ENCODE measurements at regions not wholly inside any gene's neighbourhood (a gene's known extent, or its start where the extent isn't known, plus 50 kb on each side); places are given as distances from the start of the nearest gene placed in this dataset.
"Not testable (repeated sequence)": the region's sequence is repeated elsewhere in the genome, so short reads cannot be mapped to it uniquely, and the experiment has no call there.

DNA sequence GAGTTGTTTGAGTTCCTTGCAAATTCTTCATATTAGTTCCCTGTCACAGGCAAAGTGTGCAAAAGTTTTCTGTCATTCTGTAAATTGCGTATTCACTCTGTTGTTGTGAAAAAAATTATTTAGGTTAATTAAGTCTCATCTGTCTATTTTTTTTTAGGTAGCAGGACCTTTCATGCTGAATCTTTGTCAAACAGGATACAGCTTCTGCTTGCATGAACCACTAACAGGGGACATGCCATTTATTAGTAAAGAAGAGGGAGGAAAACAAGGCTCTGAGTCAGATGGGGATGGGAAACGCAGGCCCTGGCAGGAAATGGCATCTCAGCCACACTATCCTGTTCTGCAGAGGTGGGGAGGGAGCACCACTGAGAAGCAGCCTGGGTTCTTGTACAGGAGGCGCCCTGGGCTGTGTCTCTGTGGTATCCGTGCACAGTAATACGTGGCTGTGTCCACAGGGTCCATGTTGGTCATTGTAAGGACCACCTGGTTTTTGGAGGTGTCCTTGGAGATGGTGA lies 1243.8 kb downstream of the TMEM121 start:
- not testable (repeated sequence) for DNase-seq

DNA sequence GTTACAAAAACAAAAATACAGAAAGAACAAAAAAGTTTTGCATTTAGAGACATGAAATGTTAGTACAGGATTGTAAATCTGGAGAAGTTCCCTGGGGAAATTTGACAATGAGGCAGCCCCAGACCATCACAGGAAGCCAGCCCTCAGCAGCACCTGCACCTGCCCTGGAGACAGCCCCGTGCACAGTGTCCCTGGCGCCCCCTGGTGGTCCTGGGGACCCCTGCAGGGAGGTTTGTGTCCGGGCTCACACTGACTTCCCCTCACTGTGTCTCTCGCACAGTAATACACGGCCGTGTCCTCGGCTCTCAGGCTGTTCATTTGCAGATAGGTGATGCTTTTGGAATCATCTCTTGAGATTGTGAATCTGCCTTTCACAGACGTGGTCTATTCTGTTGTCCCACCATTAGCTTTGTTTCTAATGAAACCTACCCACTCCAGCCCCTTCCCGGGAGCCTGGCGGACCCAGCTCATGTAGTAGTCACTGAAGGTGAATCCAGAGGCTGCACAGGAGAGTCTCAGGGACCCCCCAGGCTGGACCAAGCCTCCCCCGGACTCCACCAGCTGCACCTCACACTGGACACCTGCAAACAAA lies 1248.6 kb downstream of the TMEM121 start:
- peak; percentile 85 for DNase-seq

DNA sequence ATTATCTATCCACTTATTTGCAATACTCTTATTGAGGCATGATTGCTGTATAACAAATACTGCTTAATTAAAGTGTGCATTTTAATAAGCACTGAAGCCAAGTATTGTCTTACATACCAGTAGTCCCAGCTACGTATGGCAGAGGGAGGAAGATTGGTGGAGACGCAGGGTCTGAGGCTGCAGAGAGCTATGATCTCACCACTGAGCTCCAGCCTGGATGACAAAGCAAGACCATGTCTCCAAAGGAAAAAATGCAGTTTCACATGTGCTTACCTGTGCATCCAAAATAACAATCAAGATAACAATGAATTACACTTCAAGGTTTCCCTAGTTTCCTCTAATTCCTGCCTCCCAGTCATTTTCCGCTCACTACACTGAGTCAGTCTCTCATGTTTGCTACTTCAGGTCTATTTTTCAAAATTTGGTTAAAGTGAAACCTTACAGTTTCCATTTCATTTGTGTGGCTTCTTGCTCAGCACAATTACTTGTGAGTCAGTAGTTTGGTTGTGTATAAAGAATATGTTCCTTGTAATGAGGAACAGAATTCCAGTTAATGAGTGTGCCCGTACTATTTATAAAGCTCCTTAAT lies 1250.1 kb downstream of the TMEM121 start:
- DNase-seq = no peak

DNA sequence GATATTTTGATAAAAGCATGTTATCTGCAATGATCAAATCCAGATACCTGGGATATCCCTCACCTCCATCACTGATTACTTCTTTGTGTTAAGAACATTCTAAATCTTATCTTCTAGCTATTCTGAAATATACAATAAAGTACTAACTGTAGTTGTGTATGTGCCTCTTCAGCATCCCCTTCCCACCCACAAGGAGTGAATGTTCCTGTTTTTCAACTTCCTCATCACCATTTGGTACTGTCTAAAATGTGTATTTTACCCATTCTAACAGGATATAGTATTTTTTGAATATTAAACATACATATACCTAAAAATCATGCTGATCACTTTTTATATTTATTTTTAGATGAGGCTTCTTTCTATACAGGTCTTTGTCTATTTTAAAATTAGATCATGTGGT lies 1252.6 kb downstream of the TMEM121 start:
- DNase-seq = no peak

DNA sequence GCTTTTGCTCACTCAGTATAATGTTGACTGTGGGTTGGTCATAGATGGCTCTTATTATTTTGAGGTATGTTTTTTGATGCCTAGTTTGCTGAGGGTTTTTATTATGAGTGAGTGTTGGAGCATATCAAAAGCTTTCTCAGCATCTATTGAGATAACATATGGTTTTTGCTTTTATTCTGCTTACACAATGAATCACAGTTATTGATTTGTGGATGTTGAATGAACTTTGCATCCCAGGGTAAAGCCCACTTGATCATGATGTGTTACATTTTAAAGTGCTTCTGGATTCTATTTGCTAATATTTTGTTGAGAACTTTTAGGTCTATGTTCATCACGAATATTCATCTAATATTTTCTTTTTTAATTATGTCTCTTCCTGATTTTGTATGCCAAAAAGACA lies 1260.3 kb downstream of the TMEM121 start:
- no peak for DNase-seq

DNA sequence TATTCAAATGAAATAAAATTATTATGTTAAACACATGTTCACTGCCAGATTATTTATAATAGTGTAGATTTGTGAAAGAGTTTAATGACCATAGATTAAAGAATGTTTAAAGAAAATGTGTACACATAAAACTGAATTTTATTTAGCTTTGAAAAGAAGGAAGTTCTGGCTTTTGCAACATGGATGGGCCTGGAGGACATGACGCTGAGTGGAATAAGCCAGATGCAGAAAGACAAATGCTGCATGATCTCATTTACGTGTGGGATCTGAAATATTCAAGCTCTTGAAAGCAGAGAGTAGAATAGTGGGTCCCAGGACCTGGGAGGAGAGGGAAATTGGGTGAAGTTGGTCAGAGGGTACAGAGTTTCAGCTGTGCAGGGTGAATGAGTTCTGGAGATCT lies 1261.2 kb downstream of the TMEM121 start:
- no peak for DNase-seq

DNA sequence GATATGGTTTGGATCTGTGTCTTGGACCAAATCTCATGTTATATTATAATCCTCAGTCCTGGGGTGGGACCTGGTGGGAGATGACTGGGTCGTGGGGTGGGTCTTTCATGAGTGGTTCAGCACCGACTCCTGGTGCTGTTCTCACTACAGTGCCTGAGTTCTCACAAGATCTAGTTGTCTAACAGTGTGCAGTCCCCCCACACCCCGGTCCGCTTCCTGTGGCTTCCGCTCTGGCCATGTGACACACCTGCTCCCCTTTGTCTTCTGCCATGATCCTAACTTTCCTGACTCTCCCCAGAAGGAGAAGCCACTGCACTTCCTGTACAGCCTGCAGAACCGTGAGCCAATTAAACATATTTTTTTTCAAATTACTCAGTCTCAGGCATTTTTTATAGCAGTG lies 1262.2 kb downstream of the TMEM121 start:
- no peak for DNase-seq

DNA sequence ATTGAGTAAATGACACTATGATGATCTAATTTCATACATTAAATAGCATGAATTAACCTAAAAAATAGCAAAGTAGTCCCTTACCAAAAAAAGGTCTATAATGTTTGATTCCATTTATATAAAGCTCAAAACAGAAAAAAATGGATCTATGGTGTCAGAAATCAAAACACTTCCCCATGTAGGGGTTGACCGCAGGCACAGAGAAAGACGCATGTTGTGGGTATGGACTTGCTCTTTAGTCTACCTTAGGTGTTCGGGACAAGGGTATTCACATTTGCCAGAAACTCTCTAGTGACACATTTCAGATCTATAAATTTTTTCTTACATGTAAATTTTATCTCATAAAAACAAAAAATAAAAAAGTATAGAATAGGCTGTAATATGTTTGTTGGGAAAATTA lies 1262.9 kb downstream of the TMEM121 start:
- no peak for DNase-seq

DNA sequence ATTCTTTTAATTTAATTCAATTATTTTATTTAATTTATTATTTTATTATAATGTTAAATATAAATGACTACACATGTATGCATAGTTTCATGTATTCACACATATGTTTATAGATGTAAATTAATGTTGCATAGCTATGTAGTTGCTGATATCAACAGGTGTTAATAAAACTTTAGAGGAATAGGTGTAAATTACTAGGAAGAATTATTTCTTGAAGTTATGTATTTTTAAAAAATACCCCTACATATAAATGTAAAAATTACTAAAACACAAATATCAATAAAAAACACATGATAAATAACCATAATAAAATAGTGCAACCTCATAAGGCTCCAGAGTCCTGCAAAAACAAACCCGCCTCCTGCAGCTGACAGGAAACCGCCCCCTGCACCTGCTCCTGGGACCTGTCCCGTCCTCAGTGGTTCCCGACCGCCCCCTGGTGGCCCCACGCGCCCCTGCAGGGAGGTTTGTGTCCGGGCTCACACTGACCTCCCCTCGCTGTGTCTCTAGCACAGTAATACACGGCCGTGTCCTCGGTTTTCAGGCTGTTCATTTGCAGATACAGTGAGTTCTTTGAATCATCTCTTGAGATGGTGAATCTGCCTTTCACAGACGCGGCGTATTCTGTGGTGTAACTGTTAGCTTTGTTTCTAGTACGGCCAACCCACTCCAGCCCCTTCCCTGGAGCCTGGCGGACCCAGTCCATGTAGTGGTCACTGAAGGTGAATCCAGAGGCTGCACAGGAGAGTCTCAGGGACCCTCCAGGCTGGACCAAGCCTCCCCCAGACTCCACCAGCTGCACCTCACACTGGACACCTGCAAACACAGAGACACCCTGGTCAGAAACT lies 1264.0 kb downstream of the TMEM121 start:
- peak; percentile 70 for DNase-seq

DNA sequence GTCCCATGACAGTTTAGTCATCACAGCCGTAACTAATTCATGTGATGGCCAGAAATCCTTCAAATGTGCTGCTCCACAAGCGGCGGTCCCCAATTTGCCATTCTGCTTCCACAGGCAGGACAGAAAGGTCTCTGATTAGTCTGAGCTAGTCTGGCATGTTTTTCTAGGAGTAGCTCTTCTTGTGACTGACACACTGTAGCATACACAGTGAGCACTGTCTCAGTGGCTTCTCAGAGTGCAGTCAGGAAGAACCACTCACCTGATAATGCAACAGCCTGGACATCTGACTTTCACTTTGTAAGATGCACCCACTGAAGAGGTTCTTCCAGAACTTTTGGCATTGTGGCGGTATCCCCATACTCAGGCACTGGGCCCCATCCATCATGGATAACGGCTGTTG lies 1266.2 kb downstream of the TMEM121 start:
- DNase-seq = no peak

DNA sequence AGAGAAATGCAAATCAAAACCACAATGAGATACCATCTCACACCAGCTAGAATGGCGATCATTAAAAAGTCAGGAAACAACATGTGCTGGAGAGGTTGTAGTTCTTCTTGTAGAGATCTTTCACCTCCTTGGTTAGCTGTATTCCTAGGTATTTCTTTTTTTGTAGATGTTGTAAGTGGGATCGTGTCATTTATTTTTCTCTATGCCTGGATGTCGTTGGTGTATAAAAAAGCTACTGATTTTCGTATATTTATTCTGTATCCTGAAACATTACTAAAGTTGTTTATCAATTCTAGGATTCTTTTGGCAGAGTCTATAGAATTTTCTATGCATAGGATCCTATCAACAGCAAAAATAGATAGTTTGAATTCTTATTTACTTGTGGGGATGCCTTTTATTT lies 1271.8 kb downstream of the TMEM121 start:
- DNase-seq = not testable (repeated sequence)

DNA sequence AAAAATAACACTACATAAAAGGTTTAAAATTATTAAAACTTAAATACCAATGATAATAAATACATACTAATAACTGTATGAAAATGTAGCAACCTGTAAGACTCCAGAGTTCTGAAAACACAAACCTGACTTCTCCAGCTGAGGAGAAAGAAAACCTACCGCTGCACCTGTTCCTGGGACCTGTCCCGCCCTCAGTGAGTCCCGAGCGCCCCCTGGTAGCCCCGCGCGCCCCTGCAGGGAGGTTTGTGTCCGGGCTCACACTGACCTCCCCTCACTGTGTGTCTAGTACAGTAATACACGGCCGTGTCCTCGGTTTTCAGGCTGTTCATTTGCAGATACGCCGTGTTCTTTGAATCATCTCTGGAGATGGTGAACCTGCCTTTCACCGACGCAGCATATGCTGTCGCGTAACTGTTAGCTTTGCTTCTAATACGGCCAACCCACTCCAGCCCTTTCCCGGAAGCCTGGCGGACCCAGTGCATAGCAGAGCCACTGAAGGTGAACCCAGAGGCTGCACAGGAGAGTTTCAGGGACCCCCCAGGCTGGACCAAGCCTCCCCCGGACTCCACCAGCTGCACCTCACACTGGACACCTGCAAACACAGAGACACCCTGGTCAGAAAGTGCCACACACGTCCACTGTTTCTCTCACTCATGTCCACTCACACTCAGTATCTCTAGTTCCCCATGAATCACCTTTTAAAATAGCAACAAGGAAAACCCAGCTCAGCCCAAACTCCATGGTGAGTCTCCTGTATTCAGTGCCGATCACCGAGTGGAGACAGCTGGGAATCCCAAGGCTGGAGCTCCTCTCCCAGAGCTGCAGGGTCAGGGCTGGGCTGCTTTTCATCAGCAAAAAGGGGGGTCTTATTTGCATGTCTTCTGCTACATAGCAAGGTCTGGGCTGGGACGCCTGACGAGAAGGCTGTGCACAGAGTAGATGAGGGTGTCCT lies 1276.3 kb downstream of the TMEM121 start:
- DNase-seq = no peak

DNA sequence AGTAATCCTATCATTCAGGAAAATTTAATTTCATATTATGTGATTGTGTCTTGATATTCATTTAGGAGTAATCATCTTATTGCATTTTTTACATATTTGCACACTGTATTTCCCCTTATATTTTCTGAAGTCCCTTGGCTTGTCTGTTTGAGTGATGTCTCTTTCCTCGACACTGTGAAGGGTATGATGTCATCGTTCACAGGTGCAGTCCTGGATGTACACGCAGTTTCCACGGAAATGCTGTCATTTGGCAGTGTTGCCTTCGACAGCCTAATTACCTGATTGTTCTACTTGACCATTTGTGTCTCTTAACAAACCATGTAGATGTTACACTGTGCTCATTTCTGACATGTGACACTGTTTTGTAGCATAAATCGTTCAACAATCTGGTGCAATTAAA lies 1277.0 kb downstream of the TMEM121 start:
- no peak for DNase-seq

DNA sequence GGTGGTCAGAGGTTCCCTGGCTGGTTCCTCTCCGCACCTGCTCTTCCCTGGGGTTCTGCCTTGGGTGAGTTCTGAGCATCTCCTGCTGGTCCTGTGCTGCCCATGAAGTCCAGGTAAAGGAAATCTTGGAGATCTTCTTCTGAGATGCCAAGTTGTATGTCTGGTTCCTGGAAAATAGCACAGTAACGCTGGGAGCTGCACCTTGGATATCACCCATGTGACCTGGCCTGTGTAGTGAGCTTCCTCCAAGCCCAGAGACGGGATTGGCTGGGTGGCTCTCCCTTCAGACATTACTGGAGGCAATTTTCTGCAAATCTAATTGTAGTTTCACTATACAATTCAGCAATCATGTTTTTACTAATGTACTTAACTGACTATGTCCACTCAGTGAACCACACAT lies 1281.1 kb downstream of the TMEM121 start:
- DNase-seq = no peak

DNA sequence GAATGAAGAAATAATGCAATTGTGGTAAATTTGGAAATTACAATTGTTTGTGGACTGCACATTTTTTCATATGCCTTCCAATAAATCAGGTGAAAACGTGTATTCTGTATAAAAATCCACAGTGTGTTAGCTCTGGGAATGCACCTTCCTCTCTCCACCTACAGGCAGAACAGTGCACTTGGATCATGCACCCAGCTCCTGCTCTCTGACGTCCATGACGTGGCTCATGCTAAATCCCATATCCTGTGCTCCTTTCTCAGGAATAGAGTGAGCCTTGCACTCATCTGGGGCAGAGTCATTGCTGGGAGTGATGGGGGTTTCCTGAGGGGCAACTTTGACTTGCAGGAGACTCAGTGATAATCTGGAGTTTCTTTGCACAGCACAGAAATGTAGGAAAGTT lies 1282.1 kb downstream of the TMEM121 start:
- no peak for DNase-seq

DNA sequence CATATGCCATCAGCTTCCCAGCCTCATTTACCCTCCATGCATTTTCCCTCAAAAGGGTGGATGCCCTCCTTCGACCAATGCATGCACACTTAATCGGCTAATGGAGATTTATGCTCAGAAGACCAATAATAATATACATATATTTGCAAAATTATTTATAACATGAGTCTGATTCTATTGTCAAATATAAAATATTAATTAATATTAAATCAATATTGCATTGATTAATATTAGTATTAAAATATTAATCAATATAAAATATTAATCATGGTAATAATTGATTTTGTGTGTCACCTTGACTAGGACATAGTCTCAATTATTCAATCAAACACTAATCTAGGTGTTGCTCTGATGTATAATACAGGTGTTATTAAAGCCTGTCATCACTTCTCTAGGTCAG lies 1282.5 kb downstream of the TMEM121 start:
- no peak for DNase-seq

DNA sequence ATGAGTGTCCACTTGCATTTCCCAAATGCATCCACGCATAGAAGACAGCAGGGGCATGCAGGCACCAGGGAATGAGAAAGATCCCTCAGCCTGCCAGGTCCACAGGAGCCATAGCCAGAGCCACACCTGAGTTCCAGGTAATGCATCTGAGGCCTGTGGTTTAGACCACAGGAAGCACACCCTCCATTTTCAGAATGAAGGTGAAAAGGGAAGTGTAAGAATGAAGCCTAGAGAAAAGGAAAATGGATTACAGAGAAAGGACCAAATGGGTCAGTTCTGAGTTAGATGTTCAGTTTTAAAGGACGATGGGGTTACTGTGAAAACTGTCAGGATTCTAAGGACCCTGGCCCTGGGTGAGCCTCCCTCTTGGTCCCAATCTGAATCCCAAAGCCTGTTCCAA lies 1283.2 kb downstream of the TMEM121 start:
- DNase-seq = no peak

DNA sequence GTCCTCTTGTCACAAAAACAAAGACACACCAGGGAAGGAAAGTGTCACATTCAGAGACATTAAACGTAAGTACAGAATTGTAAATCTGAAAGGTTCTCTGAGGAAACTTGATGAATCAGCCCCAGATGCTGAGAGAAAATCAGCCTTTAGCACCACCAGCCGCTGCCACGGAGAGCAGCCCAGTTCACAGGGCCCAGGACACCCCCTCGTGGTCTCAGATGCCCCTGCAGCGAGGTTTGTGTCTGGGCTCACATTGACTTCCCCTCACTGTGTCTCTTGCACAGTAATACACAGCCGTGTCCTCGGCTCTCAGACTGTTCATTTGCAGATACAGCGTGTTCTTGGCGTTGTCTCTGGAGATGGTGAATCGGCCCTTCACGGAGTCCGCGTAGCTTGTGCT lies 1283.8 kb downstream of the TMEM121 start:
- DNase-seq = not testable (repeated sequence)

DNA sequence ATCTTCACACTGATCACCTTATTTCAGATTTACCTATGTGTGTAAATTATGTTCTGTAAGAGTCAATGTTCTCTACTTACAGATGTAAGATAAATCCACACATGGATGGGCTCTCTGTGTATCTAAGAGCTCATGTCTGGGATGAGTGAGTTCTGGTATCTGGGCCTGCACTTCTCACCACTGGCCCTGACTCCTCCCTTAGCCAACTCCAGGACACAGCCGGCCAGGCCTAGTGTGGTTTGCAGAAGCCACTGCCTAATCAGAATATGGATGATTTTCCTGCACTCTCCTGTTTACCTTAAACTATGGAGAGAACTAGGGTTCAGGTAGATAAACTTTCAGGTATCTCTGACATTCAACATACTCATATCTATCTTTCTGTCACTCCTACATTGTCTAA lies 1284.8 kb downstream of the TMEM121 start:
- DNase-seq = no peak

DNA sequence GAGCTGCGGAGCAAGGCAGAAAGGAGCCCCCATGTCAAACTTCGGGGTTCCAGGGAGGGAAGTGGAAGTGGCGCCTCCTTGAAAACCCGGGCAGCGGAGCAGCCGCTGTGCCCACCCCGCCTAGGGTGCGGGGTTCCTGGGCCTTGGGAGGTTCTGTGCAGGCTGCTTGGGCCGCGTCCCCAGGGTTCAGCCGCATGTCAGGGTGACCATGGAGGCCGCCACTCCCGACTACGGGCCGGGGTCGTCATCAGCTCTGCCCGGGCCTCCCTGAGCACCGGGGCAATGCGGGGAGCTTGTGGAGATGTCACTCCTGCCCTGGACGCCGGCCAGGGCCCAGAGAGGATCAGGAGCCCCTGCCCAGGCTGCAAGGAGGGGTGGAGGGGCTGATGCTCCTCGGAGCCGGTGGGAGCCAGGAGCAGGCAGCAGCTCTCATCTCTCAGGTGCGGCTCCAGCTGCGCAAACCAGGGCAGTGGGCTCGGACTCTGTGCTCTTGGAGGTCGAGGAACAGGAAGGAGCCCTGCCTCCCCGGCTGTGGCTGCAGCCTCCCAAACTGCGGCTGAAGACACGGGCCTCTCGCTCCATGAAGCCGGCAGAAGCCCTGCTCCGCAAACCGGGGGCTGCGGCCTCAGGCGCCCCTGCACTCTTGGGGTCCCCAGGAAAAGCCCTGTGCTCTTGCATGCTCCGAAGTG lies 1286.5 kb downstream of the TMEM121 start:
- DNase-seq = no peak

DNA sequence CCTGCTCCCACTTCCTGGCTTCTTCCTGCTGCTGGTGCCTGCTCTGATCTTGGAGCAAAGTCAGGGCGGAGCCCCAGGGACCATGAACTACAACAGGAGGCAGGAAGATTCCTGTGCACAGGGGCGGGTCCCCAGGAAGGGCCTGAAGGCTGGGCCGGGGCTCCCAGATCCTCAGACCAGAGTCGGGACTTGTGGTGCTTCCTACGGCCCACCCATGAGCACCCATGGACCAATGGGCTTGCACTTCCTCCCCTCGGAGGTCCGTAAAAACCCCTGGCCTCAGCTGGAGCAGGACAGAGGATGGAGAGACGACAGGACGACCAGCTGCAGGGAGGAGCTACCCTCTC lies 1287.1 kb downstream of the TMEM121 start:
- no peak for DNase-seq

DNA sequence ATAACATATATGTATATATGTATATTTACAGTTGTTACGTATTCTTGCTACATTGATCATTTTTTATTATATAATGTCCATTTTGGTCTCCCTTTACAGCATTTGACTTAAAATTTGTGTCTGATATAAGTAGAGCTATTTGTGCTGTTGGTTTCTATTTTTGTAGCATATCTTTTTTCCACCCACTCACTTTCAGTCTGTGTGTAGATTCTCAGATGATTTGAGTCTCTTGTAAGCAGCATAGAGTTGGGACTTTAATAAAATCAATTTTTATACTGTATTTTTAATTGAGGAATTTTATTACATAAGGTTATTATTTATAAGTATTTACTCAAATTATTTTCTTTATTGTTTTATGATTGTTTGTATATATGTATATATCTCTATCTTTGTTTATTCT lies 1293.7 kb downstream of the TMEM121 start:
- no peak for DNase-seq
